HG02678 (cell line): ENCODE measurements at regions not wholly inside any gene's neighbourhood (a gene's known extent, or its start where the extent isn't known, plus 50 kb on each side); places are given as distances from the start of the nearest gene placed in this dataset.

ENCODE experiments used
- ATAC-seq: cut with Tn5 transposase; IDR thresholded peaks from one replicate; pipeline ENCODE4 v1.9.1; 2021; ENCODE audit warnings: mild to moderate bottlenecking, moderate library complexity; ENCODE audit not compliant: unreplicated experiment

- no peak for ATAC-seq
Observed at GRCh38 chr1:4010814-4011605, 110.9 kb upstream of the C1orf174 start.

GRCh38 chr1:4016351-4017130, 116.5 kb upstream of the C1orf174 start:
- ATAC-seq = no peak

- no peak for ATAC-seq
Observed at GRCh38 chr1:4017636-4018365, 117.7 kb upstream of the C1orf174 start.

GRCh38 chr1:4018466-4019146, 118.5 kb upstream of the C1orf174 start:
- no peak for ATAC-seq

- ATAC-seq = no peak
Observed at GRCh38 chr1:4019147-4019521, 119.1 kb upstream of the C1orf174 start.

- no peak for ATAC-seq
Observed at GRCh38 chr1:4019606-4020331, 119.7 kb upstream of the C1orf174 start.

- ATAC-seq = no peak
Observed at GRCh38 chr1:4020449-4020848, 120.4 kb upstream of the C1orf174 start.

- no peak for ATAC-seq
Observed at GRCh38 chr1:4021136-4021973, 121.3 kb upstream of the C1orf174 start.

GRCh38 chr1:4021974-4022268, 121.8 kb upstream of the C1orf174 start:
- no peak for ATAC-seq

- no peak for ATAC-seq
Observed at GRCh38 chr1:4022715-4023114, 122.6 kb upstream of the C1orf174 start.

- ATAC-seq = no peak
Observed at GRCh38 chr1:4023678-4024077, 123.6 kb upstream of the C1orf174 start.

GRCh38 chr1:4024811-4025210, 124.7 kb upstream of the C1orf174 start:
- no peak for ATAC-seq

GRCh38 chr1:4025752-4026151, 125.7 kb upstream of the C1orf174 start:
- ATAC-seq = no peak

- ATAC-seq = no peak
Observed at GRCh38 chr1:4027008-4027407, 126.9 kb upstream of the C1orf174 start.

GRCh38 chr1:4027492-4028138, 127.5 kb upstream of the C1orf174 start:
- no peak for ATAC-seq

- no peak for ATAC-seq
Observed at GRCh38 chr1:4028139-4028501, 128.0 kb upstream of the C1orf174 start.

- ATAC-seq = no peak
Observed at GRCh38 chr1:4029376-4029775, 129.3 kb upstream of the C1orf174 start.

- no peak for ATAC-seq
Observed at GRCh38 chr1:4032571-4032970, 132.5 kb upstream of the C1orf174 start.

GRCh38 chr1:4033129-4033676, 133.1 kb upstream of the C1orf174 start:
- no peak for ATAC-seq
